GM18505 (cell line): ENCODE measurements at regions not wholly inside any gene's neighbourhood (a gene's known extent, or its start where the extent isn't known, plus 50 kb on each side); places are given as distances from the start of the nearest gene placed in this dataset.
A peak's percentile ranks its signal among the peaks of the same experiment; 100 is the strongest.

Experiments
- ATAC-seq: cut with Tn5 transposase; IDR thresholded peaks from one replicate; pipeline ENCODE4 v1.9.1; 2021; ENCODE audit not compliant: unreplicated experiment
- POLR2A ChIP-seq: IDR thresholded peaks from 4 replicates; pipeline ENCODE4 v1.6.1; 2011; ENCODE audit warnings: borderline replicate concordance; ENCODE audit not compliant: insufficient read depth, insufficient read length; ENCODE audit errors: extremely low read depth

DNA sequence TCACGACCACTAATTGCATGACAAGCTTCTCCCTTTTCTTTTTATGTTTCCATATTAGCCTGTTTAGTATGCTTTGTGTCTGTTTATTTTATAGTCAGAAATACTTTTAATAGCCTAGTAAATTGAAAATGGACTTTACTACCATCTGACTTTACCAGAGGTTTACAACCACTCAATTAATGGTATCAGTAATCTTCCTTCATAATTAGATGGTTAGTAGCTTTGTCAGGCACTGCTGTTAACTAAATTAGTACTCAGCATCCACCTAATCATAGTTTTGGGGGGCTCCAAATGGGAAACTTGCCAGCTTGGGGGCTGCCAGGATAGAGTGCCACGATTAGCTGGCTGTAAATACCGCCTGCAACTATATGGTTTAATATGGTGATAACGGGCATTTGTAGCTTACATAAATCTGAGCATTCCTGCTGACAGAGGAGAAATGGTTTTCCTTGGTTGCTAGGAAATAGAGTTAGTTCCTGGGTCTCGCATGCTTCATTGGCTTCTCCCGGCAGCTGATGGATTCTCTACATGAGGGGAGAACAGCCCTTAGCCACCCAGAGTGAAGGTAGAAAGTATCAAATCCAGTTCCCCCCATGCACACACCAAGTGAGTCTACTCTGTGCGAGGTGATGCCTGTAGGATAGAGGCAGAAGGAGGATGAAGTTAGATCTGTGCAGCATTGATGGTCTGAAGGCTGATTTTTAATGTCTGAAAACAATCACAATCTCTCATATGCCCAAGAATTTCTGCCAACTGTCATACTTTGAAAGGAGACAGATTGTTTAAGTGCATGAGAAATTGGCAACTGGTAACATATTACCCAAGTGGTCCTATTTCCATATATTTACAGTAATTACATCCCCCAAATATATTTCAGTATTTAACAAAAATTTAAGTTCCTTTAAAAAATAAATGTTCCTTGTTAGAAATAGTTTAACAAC lies 326.6 kb upstream of the PROK2 start:
- TF ChIP-seq POLR2A = no peak
- no peak for ATAC-seq

DNA sequence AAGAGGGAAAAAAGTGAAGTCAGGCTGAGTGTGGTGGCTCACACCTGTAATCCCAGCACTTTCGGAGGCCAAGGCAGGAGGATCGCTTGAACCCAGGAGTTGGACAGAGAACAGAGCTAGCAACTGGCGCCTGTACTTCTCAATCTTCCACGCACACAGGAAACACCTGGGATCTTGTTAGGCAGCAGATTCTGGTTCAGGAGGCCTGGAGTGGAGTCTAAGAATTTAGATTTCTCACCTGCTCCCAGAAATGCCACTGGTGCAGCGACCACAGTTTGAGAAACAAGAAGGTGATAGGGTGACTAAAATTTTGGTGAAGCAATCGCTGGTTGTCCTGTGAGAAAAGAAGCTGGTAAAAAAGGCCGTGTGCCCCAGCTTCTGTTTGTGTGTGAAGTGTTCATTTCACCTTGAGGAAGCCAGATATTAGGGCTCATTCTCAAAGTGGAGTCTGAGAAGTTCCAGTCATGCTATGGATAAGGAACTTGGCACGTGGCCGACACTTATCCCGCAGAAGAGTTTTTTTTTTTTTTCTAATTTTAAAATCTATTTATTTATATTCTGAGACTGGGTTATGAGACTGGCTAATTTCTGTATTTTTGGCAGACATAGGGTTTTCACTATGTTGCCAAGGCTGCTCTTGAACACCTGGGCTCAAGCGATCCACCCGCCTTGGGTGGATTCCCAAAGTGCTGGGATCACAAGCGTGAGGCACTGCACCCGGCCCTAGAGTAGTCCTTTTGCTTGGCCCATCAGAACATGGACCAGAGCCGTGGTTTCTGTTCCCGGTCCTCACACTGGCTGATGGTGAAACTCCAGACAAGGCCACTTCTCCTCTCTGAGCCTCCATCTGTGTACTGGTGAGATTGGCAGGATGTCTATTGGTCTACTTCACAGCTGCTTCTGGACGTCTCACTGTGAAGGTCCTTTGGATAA lies 324.6 kb upstream of the PROK2 start:
- no peak for TF ChIP-seq POLR2A
- no peak for ATAC-seq

DNA sequence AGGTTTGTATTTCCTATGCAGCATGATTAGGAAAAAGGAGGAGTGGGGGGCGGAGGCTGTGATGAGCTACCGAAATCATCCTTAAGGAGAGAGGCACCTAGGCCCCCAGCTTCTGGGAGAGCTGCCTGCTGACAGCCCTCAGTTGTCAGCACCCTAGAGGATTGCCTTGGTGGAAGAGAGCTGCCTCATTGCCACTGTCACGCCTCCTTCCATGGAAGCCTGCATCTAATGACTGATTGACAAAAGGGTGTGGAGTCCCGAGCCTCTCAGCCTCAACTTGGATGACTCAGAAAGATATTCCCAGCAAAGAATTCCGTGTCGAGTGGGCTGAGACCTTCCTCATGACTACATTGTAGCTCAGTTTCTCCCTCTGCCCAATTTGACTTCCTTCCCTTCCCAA lies 320.4 kb upstream of the PROK2 start:
- no peak for ATAC-seq
- TF ChIP-seq POLR2A = no peak

DNA sequence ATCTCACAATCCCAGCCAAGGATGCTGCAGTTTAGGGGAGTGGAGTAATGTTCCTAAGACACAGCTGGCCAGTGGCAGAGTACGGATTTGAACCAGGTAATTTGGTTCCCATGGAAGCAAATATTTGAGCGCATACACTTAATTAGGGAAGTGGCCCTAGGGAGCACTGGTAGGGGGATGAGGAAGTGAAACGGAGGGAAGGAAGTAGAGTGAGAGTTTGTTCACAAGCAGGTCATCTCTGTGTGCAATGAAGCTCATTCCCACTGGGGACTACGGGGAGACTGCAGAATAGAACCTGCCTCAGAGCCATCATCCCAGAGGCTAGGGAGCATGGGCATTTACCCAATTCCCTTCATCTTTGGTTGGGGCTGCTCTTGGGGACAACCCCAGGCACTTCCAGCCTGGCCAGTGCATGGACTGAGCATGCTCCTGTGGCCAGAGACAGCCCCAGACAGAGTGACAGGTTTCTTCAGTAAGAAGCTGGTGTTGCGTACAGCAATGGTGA lies 317.2 kb upstream of the PROK2 start:
- no peak for TF ChIP-seq POLR2A
- peak; percentile 64 for ATAC-seq

DNA sequence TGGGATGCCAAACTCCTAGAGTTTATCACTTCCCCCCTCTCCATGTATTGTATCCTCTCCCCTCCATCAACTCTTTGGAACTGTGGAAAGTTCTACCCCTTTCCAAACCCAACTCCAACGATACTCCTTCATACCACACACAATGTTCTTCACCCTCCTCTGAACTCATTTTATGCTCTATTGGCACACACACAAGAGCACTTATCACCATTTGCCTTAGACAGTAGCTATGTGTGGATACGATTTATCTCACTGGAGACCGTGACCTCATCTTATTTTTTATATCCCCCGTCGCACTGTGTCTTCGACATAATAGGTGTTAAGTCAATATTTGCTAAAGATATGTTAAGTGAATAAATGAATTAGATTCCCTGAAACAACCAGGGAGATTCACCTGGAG lies 316.5 kb upstream of the PROK2 start:
- no peak for ATAC-seq
- TF ChIP-seq POLR2A = no peak

DNA sequence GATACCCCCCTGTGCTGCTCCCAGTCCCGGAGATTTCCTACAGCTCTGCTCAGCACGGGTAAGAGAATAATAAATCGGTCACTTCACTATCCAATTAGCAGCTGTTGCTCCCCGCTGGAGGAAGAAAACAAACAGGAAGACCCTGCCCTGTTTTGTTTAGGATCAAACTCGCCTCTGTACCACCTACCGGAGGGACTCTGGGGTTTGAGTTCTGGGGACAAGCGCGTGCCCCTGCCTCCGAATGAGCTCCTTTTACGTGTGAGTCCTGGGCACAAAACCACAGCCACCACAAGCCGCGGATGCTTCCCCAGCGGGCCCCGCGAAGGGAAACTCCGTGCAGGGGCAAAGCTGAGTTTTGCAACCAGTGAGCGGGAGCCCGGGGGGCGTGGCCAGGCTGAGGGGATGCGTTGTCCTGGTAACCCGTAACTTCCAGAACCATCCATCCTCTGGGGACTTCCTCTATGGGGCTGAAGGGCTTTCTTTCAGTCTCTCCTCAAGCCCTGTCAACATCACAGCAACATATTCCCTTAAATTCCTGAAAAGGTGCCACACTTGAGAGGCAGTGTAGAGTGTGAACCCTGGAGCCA lies 315.7 kb upstream of the PROK2 start:
- TF ChIP-seq POLR2A = peak; percentile 56
- peak; percentile 63 for ATAC-seq

DNA sequence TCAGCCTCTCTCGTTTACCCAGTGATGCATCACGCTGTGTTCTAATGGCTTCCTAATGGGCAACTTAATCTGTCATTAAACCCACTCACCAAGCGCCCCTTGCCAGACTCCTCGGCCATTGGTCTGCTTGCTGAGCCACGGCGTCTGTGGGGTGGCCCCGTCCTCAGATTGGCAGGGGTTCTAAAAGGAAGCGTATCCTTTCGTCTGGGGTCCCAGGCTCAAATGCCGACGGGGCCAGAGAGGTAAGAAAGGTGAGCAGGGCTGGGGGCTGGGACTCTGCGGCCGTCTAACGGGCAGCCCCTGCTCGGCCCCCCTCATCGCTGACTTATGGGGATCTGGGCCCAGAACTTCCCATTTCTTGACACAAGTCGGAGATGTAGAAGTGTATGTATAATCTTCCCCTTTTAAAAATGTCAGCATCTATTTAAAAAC lies 315.1 kb upstream of the PROK2 start:
- ATAC-seq = no peak
- no peak for TF ChIP-seq POLR2A

DNA sequence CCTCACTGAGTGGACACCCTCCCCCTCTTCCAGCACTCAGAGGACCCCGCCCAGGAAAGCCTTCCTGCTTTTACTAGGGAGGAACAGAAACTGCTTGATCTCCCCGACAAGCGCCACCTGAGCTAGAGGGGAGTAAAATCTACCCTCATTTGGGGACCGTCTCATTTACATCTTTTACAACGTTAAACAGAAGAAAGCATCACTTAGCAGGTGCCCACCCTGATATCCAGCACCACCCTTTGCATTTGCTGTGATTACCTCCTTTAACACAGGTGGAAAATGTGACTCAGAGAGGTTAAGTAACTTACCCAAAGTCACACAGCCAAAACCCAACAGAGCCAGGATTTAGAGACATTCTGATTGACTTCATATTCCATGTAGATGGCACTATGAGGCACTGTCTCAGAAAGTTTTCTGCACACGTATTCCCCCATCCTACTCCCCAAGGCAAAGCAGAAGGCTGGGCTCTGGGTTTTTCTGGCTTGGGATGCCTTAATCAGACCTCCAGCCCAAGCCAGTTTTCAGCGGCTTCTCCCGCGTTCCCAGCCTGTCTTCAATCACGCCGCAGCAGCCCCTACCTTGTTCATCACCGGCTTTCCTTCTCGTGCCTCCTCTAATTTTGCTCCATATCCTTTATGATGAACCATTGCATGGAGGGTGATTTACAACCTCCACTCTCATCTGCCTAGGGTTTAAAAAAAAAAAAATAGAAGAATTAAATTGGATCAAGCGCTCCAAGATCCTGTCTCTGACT lies 314.6 kb upstream of the PROK2 start:
- no peak for ATAC-seq
- TF ChIP-seq POLR2A = no peak

DNA sequence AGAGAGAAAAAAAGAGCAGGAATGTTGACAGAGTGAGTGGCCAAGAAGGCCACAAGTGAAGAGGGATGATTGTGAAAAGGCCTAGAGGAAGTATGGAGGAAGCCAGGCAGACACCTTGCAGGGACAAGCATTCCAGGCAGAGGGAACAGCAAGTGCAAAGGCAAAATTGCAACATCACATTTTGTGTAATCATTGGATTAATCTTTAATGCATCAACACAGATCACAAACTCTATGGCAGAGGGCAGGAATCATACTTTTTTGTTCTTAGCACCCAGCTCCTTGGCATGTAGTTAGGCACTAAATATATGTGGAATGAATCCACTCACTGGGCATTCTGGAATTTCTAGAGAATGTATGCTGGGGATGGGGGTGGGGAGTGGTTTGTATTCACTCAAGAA lies 312.1 kb upstream of the PROK2 start:
- no peak for TF ChIP-seq POLR2A
- no peak for ATAC-seq

DNA sequence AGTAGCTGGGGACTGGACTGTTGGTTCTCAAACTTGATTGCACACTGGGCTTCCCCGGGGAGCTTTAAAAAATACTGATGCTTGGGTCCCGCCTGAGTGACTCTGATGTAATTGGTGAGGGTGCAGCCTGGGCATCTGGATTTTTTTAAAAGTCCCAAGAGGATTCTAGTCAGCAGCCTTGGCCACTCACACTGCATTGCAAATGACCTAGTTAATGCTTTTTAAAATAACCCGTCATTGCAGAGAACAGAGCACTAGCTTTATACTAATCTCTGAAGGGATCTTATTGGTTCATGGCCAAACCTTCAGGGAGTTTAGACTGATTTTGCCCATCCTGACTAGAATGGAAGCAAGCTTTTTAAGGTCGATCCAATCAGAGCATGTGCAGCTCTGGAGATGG lies 310.6 kb upstream of the PROK2 start:
- TF ChIP-seq POLR2A = no peak
- ATAC-seq = no peak

DNA sequence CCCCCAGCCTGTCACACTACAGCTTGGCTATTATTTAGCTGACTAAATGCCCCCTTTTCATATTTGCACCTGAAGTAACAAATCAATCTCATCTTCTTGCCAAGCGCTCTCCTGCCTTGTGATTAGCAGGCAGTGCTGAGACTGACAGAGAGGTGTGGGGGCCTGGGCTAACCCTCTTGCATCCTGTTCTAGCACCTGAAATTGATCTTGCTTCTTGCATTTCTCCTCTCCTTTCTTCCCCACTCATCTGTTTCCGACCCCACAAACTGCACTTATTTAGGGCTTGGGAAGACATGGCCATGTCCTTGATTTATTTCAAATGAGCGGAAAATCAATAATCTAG lies 309.0 kb upstream of the PROK2 start:
- no peak for TF ChIP-seq POLR2A
- no peak for ATAC-seq

DNA sequence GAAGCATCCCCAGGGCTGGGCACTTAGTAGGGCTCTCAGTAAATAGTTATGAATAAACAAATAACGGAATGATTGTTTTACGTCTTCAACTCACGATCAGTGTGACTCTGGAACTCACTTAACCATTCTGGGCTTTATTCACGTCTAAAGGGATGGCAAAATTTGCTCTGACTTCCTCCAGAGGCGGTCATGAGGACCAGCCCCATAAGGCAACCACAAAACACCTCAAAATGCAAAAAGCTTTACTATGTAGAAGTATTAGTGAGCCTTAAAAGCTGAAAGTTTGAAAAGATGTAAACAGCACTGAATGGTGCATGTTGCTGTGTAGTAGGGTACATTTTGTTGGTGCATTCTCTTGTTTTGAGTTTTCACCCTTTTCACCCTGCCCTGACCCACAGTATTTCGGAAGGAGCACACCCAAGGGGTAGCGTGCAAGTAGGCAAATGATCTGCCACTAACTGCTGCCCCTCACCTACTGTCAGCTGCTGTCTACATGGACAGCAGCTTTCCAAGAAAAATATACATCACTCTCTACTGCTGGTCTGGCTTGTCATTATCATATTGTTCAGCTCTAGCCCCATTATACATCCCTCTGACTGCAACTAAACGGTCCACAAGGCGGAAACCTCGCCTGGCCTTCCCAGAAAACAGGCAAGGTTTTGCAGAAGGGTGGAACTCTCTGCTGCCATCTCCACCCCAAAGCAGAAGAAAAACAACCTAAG lies 308.5 kb upstream of the PROK2 start:
- ATAC-seq = no peak
- TF ChIP-seq POLR2A = no peak
